Astrocyte of the spinal cord (primary cell): ENCODE measurements at regions not wholly inside any gene's neighbourhood (a gene's known extent, or its start where the extent isn't known, plus 50 kb on each side); places are given as distances from the start of the nearest gene placed in this dataset.

ENCODE experiments used
- DNase-seq: peaks from one replicate; pipeline ENCODE4 v3.0.0; 2011; ENCODE audit warnings: low read depth, low spot score
- H3K4me3 ChIP-seq: 2 replicates; pipeline ENCODE4 v1.5.1; 2011; ENCODE audit warnings: low read depth, mild to moderate bottlenecking, low read length, moderate library complexity
- in situ Hi-C: cut with HindIII; loops from 2 replicates; pipeline ENCODE4 v1.10.0; 2017; ENCODE audit warnings: low sequenced_read_pairs
- TF ChIP-seq, protein P1 (sequence below): IDR thresholded peaks from 2 replicates; pipeline ENCODE4 v1.5.1; 2012; ENCODE audit warnings: low read depth, mild to moderate bottlenecking, low read length, inconsistent platforms

DNA sequence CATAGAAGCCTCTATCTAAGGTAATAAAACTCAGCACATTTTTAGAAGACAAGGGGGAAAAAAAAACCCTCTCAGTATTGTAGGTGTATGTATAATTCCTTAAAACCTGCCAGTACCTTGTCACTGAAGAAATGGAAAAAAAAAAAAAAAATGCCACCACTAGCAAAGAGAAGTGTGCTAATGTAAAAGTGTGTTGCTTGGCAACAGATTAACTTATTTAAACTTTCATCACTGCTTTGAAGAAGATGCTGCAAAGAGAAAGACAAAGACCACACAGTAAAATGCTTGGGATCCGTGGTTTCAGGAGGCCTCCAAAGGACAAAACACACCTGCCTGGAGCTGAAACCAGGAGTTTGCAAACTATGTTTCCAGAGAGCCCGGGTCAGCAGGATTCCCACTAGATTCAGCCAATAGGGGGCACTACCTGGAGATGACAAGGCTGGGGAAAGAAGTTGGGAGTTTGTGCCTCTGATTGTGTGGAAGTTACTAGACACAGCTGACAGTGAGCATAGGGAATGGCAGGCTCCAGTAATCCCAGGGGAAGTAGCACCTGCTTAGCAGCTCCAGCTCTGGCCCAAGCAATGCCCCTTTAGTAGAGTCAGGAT lies 169.1 kb upstream of the TRIB2 start:
- no peak for DNase-seq
- TF ChIP-seq, protein P1, sequence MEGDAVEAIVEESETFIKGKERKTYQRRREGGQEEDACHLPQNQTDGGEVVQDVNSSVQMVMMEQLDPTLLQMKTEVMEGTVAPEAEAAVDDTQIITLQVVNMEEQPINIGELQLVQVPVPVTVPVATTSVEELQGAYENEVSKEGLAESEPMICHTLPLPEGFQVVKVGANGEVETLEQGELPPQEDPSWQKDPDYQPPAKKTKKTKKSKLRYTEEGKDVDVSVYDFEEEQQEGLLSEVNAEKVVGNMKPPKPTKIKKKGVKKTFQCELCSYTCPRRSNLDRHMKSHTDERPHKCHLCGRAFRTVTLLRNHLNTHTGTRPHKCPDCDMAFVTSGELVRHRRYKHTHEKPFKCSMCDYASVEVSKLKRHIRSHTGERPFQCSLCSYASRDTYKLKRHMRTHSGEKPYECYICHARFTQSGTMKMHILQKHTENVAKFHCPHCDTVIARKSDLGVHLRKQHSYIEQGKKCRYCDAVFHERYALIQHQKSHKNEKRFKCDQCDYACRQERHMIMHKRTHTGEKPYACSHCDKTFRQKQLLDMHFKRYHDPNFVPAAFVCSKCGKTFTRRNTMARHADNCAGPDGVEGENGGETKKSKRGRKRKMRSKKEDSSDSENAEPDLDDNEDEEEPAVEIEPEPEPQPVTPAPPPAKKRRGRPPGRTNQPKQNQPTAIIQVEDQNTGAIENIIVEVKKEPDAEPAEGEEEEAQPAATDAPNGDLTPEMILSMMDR, result no peak
- no peak overlapping the region for H3K4me3 ChIP-seq
- in situ Hi-C loops, result no loop called here

DNA sequence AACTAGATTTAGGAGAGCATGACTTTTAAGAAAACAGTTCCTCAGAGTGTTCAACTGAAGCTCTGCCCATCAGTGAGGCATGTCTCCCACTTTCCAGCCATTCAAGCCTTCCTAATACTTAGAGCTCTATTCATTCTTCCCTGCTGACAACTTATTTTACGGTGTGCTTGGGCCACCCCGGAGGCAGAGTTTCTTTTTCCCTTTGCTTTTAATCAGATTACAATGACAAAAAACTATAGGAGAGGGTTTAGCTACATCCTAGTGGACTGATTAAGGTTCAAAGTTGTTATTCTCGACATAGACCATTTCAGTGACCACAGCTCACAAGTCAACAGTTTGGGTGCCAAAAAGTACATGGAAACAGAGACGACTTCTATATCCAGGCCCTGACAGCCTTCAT lies 167.8 kb upstream of the TRIB2 start:
- TF ChIP-seq, protein P1, result no peak
- DNase-seq, result no peak
- in situ Hi-C loops, result no loop called here
- H3K4me3 ChIP-seq, result no peak overlapping the region

DNA sequence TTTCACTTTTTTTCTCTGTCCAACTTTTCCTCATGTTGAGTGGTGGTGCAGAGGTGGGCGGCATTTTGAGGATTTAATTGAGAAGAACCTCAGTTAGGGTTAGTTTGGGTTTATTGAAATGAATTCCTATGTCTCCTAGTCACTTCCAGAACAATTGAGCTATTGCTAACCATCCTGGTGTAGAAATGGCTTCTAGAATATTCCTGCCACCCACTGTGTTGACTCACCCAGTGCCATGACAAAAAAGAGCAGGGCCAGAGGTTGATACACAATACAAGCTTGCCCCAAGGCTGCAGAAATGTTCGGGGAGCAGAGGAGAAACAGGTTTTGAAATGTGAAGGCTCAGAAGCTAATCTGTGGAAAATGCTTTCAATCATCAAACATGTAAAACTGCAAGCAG lies 167.1 kb upstream of the TRIB2 start:
- H3K4me3 ChIP-seq, result no peak overlapping the region
- DNase-seq, result peak; percentile 66
- in situ Hi-C loops, result no loop called here
- TF ChIP-seq, protein P1, result no peak

DNA sequence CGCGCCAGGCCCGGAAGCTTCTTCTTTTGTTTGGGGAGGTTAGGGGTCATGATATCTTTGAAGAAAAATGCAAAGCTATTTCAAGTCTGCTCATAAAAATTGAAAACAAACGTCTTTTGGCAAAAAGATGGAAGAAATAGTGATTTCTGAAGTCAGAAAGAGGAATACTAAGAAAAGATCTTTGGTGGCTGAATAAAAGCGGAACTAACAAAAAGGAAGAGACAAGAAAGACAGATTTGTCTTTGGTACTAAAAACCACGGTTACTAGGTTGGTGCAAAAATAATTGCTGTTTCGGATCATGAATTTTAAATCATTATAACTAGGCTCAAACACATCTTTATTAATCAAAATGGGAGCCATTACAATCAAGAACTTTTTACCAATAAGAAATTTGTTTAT lies 164.6 kb upstream of the TRIB2 start:
- TF ChIP-seq, protein P1, result no peak
- in situ Hi-C loops, result no loop called here
- no peak overlapping the region for H3K4me3 ChIP-seq
- DNase-seq, result no peak

DNA sequence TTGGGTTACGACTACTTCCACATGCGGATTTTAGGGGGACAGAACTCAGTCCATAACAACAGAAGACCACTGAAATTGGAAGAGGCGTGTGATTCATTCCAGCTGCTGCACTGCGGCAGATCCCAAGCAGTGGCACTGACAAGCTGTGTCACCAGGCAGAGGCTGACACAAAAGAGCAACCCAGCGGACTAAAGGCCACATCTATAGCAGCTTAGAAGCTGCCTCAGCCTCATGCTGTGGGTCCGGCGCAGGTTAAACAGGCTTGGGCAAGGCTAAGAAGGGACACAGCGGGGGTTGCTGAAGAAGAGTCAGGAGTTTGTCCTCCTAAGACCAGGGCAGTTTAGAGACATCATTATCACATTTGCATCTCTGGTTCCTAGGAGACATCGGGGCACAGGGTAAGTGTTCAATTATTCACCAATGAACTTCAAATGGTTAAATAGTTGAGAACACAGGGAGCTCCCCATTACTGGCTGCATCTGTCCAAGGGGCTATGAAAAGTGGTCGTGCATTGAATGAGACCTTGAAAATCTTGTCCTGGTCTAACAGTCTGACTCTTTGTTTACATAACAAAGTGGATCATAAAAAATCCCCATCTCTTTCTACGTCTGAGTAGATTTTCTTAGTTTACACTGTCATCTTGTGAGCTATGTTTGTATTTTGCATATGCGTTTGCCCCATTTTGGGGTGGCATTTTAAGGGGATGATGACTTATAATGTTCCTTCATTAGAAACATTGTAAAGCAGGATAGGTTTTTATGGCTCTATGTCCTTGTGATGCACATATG lies 162.3 kb upstream of the TRIB2 start:
- TF ChIP-seq, protein P1, result no peak
- in situ Hi-C loops, result no loop called here
- DNase-seq, result no peak
- H3K4me3 ChIP-seq, result no peak overlapping the region

DNA sequence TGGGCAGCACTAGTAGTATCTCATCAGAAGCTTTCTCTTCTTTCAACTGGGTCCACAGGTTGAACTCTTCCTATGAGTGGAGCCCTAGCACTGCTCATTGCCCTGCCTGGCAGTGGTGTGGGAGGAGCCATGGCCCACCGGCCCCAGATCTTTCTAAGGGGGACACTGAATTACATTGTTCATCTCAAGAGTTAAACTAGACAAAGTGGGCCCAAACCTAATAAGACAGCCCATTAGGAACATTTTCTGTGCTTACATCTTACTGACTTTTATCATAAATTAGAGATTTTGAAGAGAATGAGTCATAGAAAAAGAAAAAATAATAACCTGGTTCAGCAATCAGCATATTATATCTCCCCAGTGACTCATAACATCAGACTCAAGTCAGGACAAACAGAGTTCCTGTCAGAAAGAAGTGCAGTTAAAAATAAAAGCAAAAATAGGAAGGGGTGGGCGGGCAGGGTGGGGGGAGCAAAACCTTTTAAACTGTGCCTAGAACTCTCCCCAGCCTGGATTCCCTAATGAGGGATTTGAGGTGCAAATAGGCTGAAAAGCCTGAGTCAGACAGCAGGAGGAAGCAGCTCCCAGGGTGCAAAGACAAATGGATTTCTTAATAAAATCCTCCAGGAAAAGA lies 161.6 kb upstream of the TRIB2 start:
- in situ Hi-C loops, result no loop called here
- TF ChIP-seq, protein P1, result peak; percentile 11
- peak; percentile 77 for DNase-seq
- no peak overlapping the region for H3K4me3 ChIP-seq
